GM21367 (cell line): ENCODE measurements at regions not wholly inside any gene's neighbourhood (a gene's known extent, or its start where the extent isn't known, plus 50 kb on each side); places are given as distances from the start of the nearest gene placed in this dataset.
"Not testable (repeated sequence)": the region's sequence is repeated elsewhere in the genome, so short reads cannot be mapped to it uniquely, and the experiment has no call there.

Experiments
- ATAC-seq: cut with Tn5 transposase; IDR thresholded peaks from one replicate; pipeline ENCODE4 v1.9.1; 2021; ENCODE audit not compliant: unreplicated experiment

GRCh38 chr7:119916501-119916900 lies 356.5 kb upstream of the KCND2 start:
- ATAC-seq = no peak

GRCh38 chr7:119918185-119918584 lies 354.8 kb upstream of the KCND2 start:
- ATAC-seq = no peak

- no peak for ATAC-seq
Measured at GRCh38 chr7:119919986-119920385, 353.0 kb upstream of the KCND2 start.

DNA sequence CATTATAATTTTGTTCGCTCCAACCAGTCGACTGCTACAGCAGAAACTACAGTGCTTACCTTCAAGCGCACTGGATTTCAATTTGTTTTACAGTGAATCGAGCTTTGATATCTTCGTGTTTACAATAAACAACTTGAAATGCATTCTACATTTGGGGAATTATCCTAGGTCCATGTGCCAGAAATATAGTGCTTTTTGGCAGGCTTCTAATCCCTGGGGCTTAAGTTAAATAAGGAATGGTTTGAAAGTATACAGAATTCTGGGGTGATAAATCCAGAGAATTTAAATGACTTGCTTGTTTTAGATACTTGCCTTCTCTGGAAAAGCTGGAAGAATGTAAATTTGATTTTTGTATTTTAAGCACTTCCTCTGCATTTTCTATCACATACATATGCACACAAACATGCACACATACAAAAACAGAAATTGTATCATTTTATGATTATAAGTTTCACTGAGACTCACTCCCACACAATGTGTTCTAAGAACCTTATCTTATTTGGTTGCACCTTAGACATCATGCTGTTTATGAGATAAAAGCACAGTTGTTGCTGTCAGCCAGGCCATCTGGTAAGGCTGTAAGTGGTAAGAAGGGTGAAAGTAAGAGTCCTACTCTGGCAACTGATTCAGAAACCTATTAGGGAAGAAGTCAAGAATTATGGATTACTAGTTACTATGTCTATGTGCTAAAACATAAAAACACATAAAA lies 347.2 kb upstream of the KCND2 start:
- ATAC-seq = no peak

DNA sequence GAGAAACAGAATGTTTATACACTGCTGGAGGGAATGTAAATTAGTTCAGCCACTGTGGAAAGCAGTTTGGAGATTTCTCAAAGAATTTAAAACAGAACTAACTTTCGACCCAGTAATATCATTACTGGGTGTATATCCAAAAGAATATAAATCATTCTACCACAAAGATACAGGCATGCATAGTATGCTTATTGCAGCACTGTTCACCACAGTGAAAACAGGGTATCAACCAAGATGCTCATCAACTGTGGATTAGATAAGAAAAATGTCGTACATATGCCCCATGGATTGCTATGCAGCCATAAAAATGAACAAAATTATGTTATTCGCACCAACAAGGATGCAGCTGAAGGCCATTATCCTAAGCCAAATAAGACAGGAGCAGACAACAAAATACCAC lies 343.1 kb upstream of the KCND2 start:
- ATAC-seq = no peak

DNA sequence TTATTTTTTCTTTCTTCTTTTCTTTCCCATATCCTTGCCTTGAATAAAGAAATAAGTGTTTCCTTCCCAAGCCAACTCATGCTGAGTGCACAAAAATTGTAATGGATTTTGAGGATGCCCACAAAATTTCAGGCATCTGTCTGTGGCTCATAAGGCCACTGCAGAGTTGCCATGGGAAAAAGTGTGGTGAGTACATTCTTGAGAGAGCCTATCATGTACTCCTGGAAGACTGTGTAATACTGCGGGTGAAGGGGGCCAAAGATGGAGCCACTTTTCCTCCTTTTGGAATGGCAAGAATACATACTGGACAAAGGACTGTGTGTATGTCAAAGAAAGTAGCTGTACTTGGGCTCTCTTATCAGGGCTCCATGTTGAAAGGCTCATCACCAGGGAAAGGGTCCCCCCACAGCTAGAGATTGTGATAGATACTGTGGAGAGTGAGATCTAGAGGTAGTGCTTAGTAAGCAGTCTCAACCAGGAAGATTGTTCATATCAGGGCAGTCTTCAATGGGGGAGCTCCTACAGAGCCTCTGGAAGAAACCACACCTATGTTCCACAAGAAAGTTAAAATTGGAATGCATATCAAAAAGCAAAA lies 341.6 kb upstream of the KCND2 start:
- ATAC-seq = no peak

- peak; percentile 74 for ATAC-seq
Measured at GRCh38 chr7:119935418-119936025, 337.5 kb upstream of the KCND2 start.

- ATAC-seq = no peak
Measured at GRCh38 chr7:119936836-119937235, 336.1 kb upstream of the KCND2 start.

DNA sequence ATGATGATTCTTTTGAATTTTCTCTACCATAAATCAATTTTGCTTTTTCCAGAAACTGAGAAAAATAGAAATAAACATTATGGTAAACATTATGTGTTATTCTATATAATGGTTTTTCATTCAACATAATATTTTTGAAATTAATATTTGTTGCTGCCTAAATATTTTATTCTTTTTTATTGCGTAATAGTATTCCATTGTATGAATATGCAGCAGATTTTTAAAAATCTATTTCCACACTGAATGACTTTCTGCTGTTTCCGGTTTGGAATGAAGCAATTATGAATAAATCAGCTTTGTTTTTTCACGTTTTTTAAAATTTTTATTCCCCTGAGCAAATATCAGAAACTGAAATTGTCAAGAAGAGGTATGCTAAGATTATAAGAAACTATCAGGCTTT lies 335.2 kb upstream of the KCND2 start:
- no peak for ATAC-seq

DNA sequence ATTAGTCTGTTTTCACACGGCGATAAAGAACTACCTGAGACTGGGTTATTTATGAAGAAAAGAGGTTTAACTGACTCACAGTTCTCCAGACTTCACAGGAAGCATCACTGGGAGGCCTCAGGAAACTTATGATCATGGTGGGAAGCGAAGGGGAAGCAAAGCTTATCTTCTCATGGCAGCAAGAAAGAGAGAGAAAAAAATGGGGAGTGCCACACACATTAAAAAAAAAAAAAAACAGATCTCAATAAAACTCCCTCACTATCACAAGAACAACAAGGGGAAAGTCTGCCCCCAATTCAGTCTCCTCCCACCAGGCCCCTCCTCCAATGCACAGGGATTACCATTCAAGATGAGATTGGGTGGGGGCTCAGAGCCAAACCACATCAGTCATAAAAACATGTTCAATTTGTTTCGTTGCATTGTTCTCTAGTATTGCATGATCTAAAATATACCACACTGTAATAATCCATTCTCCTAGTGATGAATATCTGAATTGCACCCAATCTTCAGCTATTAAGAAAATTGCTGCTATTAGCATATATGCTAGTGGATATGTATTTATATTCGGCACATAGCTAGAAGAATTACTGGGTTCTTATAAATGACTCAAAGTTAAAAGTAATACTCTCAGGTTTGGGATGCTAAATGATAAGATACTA lies 328.9 kb upstream of the KCND2 start:
- no peak for ATAC-seq

DNA sequence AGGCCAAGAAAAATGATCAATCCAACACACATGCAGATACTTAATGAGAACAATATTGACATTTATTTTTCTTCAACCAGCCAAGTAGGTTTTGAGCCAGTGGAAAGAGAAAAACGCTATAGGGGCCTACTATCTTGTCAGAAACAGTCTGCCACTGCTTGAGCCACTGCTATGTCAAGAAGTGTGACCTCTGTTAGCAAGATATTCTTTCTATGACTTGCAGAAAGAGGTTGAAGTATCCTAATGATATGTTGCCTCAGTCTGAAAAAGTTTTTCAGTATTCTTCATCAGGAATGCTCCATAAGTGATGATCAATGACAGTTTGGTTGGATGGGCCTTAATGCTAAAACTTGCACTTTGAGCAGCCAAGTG lies 328.4 kb upstream of the KCND2 start:
- no peak for ATAC-seq

DNA sequence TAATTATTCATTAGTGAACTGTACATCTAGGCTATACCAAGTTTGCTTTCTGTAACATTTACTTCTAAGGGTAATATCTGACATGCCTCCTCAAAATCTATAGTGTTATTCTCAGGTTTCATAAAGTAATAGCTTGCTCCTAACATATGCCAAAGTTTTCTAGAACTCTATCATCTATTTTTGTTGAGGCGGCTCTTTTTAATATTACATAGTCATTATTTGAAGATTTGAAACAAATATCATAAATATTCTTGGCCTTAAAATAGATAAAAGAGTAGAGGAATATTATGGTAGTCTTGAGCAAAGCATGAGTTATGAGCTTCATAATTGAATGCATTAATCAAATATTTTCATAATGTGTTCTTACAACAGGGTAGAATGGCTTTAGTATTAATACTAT lies 327.2 kb upstream of the KCND2 start:
- no peak for ATAC-seq

DNA sequence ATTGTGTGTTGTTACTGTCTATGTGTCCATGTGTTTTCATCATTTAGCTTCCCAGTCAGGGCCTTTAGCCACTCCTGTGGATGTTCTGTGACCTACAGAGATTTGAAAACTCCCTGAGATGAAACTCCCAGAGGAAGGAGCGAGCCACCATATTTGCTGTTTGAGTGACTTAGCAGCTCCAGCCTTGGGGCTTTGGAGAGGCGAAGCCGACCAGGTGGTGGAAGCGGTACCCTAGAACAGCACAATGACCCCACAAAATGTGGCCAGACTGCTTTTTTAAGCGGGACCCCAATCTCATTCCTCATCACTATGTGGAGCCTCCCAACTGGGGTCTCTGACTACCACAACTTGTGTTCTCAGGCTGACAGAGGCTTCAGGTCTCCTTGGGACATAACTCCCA lies 323.9 kb upstream of the KCND2 start:
- no peak for ATAC-seq

- ATAC-seq = not testable (repeated sequence)
Measured at GRCh38 chr7:119950390-119951041, 322.5 kb upstream of the KCND2 start.

GRCh38 chr7:119951614-119952013 lies 321.4 kb upstream of the KCND2 start:
- ATAC-seq = not testable (repeated sequence)

GRCh38 chr7:119957335-119957734 lies 315.6 kb upstream of the KCND2 start:
- ATAC-seq = no peak

GRCh38 chr7:119959811-119960210 lies 313.2 kb upstream of the KCND2 start:
- ATAC-seq = no peak

DNA sequence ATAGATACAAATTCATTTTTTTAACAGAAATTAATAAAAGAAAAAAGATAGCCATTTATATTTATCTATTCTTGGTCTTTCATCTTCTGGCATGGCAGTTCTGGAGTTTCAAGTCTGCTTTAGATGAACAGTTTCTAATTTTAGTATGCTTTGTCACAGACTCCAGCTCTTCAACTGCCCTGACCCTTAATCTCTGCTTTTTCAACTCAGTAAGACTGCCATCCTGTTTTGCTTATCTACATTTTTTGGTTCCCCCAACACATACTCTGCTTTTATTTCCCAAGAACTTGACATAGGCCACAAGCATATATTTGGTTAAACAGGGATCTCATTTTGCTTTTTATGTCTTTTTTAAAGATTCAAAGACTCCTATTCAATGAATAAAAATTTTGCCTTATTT lies 309.3 kb upstream of the KCND2 start:
- no peak for ATAC-seq

DNA sequence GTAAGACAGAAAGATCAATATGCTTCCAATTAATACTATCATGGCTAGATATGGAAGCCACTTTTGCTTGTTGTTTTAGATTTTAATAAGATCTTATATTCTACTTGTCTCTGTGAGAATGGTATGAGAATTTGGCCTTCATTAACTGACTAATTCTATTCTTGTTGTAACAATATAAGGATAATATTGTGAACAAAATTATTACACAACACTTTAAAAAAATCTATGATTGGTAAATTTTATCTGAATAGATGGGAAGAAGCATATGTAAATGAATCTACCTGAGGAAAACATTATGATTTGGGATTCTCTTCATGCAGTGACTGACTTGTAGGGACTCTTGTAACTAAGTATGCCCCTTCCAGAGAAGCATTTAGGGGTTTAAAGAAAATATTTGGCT lies 308.9 kb upstream of the KCND2 start:
- ATAC-seq = no peak

- no peak for ATAC-seq
Measured at GRCh38 chr7:119964788-119965542, 308.0 kb upstream of the KCND2 start.

GRCh38 chr7:119967221-119967620 lies 305.8 kb upstream of the KCND2 start:
- ATAC-seq = no peak
